ENCODE measurements at regions not wholly inside any gene's neighbourhood (a gene's known extent, or its start where the extent isn't known, plus 50 kb on each side); places are given as distances from the start of the nearest gene placed in this dataset.

- TF ChIP-seq CTCF (IDR thresholded peaks at IDR 0.05) (no peak), POLR2A (IDR thresholded peaks at IDR 0.05) (no peak)
Measured at GRCh38 chr11:82185925-82186324, 547.7 kb downstream of the FAM181B start.

Data from Peyer's patch (tissue), 4 donors.